Uterus (tissue), 3 donors: ENCODE measurements at regions not wholly inside any gene's neighbourhood (a gene's known extent, or its start where the extent isn't known, plus 50 kb on each side); places are given as distances from the start of the nearest gene placed in this dataset.
"Not testable (repeated sequence)": the region's sequence is repeated elsewhere in the genome, so short reads cannot be mapped to it uniquely, and the experiment has no call there.

Experiments used
- DNase-seq, 2 donors: peaks; one replicate each; pipeline ENCODE4 v3.0.0-alpha.2; 2019 to 2020
- H3K27ac ChIP-seq, 2 donors: fragments of 200-600 bp; sonication (generic); 1 replicate in 1 of 2; 2 replicates in 1 of 2; pipeline ENCODE4 v1.5.1; 2016 to 2018
- H3K27me3 ChIP-seq, 2 donors: fragments of 200-600 bp; sonication (generic); one replicate each; pipeline ENCODE4 v1.5.1; 2018 to 2019; ENCODE audit warnings: control low read depth in 1 of 2
- H3K36me3 ChIP-seq, 2 donors: fragments of 200-600 bp; sonication (generic); one replicate each; pipeline ENCODE4 v1.5.1; 2019; ENCODE audit warnings: control low read depth in 1 of 2
- H3K4me1 ChIP-seq, 2 donors: fragments of 200-600 bp; sonication (generic); one replicate each; pipeline ENCODE4 v1.5.1; 2018 to 2019; ENCODE audit warnings: control low read depth in 1 of 2
- H3K4me3 ChIP-seq, 2 donors: fragments of 200-600 bp; sonication (generic); 1 replicate in 1 of 2; 2 replicates in 1 of 2; pipeline ENCODE4 v1.5.1; 2018 to 2019; ENCODE audit warnings: mild to moderate bottlenecking in 1 of 2
- H3K9me3 ChIP-seq, 2 donors: fragments of 200-600 bp; sonication (generic); one replicate each; pipeline ENCODE4 v1.5.1; 2019; ENCODE audit warnings: control low read depth in 1 of 2
- POLR2A ChIP-seq, 2 donors: fragments of 450-650 bp; IDR thresholded peaks; one replicate each; pipeline ENCODE4 v1.6.1; 2016; ENCODE audit warnings: antibody characterized with exemption in 2 of 2, mild to moderate bottlenecking in 1 of 2, moderate library complexity in 1 of 2
- intact Hi-C: fragments of 100-400 bp; cut with DNase I; formaldehyde crosslinking; loops from one replicate; pipeline ENCODE4 v1.15.1; 2023; ENCODE audit warnings: low total_unique reads
- TF ChIP-seq, protein P1 (sequence below), 4 experiments: fragments of 200-600 bp in 2 of 4; fragments of 450-650 bp in 2 of 4; sonication (generic) in 2 of 4; IDR thresholded peaks; one replicate each; pipeline ENCODE4 v1.5.1; 2016 to 2019; ENCODE audit warnings: antibody characterized with exemption in 4 of 4, mild to moderate bottlenecking in 2 of 4, moderate library complexity in 1 of 4
- donor health status: DM: yes; HTN: yes; CAD: no.

- H3K4me3 ChIP-seq, intact Hi-C loops: not testable (repeated sequence)
Observed at GRCh38 chr3:143175940-143176894, 56.6 kb downstream of the CHST2 start.

GRCh38 chr3:143177965-143178364 is 58.4 kb downstream of the CHST2 start:
- H3K4me3 ChIP-seq, H3K27ac ChIP-seq, H3K27me3 ChIP-seq, H3K36me3 ChIP-seq, H3K9me3 ChIP-seq, intact Hi-C loops, H3K4me1 ChIP-seq, DNase-seq: not testable (repeated sequence)

More at GRCh38 chr3:143175940-143176894, 56.6 kb downstream of the CHST2 start:
- not testable (repeated sequence) for H3K4me1 ChIP-seq, H3K36me3 ChIP-seq, DNase-seq, H3K27me3 ChIP-seq, H3K9me3 ChIP-seq, H3K27ac ChIP-seq

GRCh38 chr3:143178775-143179548 is 59.4 kb downstream of the CHST2 start:
- DNase-seq, H3K36me3 ChIP-seq, H3K27ac ChIP-seq, intact Hi-C loops, H3K9me3 ChIP-seq, H3K4me3 ChIP-seq, H3K27me3 ChIP-seq, H3K4me1 ChIP-seq: not testable (repeated sequence)

DNA sequence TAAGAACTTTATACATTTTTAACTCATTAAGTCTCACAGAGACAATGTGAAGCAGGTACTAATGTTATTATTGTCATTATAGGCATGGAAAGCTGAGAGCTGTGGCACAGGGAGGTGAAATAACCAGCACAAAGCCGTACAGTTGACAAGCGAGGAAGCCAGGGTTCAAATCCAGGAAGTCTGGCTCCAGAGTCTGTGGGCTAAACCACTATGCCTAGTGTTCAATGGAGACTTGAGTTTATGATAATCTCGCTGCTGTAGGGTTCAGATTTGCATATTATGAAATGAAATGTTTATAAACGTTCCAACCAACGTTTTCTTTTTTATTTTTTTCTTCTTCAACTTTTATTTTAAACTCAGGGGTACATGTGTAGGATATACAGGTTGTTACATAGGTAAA is 60.0 kb downstream of the CHST2 start:
- H3K27me3 ChIP-seq, result no peaks in the 10 kb centered on the region
- no peaks in the 10 kb centered on the region for H3K9me3 ChIP-seq
- no peak overlapping the region for H3K27ac ChIP-seq
- intact Hi-C loops, result no loop called here
- TF ChIP-seq POLR2A (IDR thresholded peaks at IDR 0.05), result no peak
- TF ChIP-seq, protein P1, sequence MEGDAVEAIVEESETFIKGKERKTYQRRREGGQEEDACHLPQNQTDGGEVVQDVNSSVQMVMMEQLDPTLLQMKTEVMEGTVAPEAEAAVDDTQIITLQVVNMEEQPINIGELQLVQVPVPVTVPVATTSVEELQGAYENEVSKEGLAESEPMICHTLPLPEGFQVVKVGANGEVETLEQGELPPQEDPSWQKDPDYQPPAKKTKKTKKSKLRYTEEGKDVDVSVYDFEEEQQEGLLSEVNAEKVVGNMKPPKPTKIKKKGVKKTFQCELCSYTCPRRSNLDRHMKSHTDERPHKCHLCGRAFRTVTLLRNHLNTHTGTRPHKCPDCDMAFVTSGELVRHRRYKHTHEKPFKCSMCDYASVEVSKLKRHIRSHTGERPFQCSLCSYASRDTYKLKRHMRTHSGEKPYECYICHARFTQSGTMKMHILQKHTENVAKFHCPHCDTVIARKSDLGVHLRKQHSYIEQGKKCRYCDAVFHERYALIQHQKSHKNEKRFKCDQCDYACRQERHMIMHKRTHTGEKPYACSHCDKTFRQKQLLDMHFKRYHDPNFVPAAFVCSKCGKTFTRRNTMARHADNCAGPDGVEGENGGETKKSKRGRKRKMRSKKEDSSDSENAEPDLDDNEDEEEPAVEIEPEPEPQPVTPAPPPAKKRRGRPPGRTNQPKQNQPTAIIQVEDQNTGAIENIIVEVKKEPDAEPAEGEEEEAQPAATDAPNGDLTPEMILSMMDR (IDR thresholded peaks at IDR 0.05), result no peak
- H3K4me1 ChIP-seq, result no peaks in the 10 kb centered on the region
- H3K4me3 ChIP-seq, result no peak overlapping the region
- H3K36me3 ChIP-seq, result no peaks in the 10 kb centered on the region
- DNase-seq, result no peak

DNA sequence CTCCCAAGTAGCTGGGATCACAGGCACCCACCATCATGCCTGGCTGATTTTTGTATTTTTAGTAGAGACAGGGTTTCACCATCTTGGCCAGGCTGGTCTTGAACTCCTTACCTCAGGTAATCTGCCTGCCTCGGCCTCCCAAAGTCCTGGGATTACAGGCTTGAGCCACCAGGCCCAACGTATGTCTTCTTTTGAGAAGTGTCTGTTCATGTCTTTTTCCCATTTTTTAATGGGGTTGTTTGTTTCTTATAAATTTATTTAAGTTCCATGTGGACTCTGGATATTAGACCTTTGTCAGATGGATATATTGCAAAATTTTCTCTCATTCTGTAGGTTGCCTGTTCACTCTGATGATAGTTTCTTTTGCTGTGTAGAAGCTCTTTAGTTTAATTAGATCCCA is 61.3 kb downstream of the CHST2 start:
- H3K9me3 ChIP-seq, H3K27me3 ChIP-seq, H3K4me3 ChIP-seq, intact Hi-C loops, DNase-seq, H3K27ac ChIP-seq, H3K36me3 ChIP-seq, H3K4me1 ChIP-seq: not testable (repeated sequence)

DNA sequence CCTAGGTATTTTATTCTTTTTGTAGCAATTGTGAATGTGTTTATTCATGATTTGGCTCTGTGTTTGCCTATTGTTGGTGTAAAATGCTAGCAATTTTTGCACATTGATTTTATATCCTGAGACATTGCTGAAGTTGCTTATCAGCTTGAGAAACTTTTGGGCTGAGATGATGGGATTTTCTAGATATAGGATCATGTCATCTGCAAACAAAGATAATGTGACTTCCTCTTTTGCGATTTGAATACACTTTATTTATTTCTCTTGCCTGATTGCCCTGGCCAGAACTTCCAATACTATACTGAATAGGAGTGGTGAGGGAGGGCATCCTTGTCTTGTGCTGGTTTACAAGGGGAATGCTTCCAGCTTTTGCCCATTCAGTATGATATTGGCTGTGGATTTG is 62.4 kb downstream of the CHST2 start:
- H3K4me3 ChIP-seq, DNase-seq, intact Hi-C loops: not testable (repeated sequence)

GRCh38 chr3:143182866-143183664 is 63.5 kb downstream of the CHST2 start:
- DNase-seq, result no peak
- H3K4me1 ChIP-seq, result no peaks in the 10 kb centered on the region
- intact Hi-C loops, result no loop called here
- no peaks in the 10 kb centered on the region for H3K27me3 ChIP-seq
- H3K9me3 ChIP-seq, result no peaks in the 10 kb centered on the region
- H3K4me3 ChIP-seq, result no peak overlapping the region
- TF ChIP-seq POLR2A (IDR thresholded peaks at IDR 0.05), result no peak
- TF ChIP-seq, protein P1 (IDR thresholded peaks at IDR 0.05), result no peak
- H3K36me3 ChIP-seq, result no peaks in the 10 kb centered on the region
- H3K27ac ChIP-seq, result no peak overlapping the region

More for the DNA sequence above, 62.4 kb downstream of the CHST2 start:
- H3K27me3 ChIP-seq, H3K36me3 ChIP-seq, H3K9me3 ChIP-seq, H3K27ac ChIP-seq, H3K4me1 ChIP-seq: not testable (repeated sequence)
